ENCODE measurements at regions not wholly inside any gene's neighbourhood (a gene's known extent, or its start where the extent isn't known, plus 50 kb on each side); places are given as distances from the start of the nearest gene placed in this dataset.
"Not testable (repeated sequence)": the region's sequence is repeated elsewhere in the genome, so short reads cannot be mapped to it uniquely, and the experiment has no call there.

DNA sequence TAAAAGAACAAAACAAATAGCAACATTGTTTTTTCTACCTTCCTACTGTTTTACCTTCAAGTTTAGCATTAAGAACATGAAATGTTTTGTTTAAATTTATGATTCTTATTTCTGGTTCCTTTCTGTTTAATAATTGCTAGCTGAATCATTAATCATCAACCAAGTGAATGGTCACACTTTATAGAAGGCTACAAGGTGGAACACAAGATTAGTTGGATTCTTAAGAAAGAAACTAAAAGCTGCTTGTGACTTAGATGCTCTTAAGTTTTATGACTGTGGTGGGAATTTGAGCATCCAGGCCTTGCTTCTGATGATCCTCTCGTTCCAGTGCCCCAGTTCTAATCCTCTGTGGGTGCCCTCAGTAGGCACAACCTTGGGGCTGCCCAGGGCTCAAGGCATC, 947.5 kb upstream of the DEFB115 start:
- DNase-seq; ATAC-seq (replicated peaks in 1 of 2); H3K4me1 Mint-ChIP-seq (ENCODE audit: low read depth); H3K36me3 Mint-ChIP-seq (ENCODE audit: insufficient read depth in 2 of 2); H3K27me3 Mint-ChIP-seq (ENCODE audit: low read depth); H3K4me3 Mint-ChIP-seq; H3K27ac Mint-ChIP-seq; H3K9me3 Mint-ChIP-seq: not testable (repeated sequence)

DNA sequence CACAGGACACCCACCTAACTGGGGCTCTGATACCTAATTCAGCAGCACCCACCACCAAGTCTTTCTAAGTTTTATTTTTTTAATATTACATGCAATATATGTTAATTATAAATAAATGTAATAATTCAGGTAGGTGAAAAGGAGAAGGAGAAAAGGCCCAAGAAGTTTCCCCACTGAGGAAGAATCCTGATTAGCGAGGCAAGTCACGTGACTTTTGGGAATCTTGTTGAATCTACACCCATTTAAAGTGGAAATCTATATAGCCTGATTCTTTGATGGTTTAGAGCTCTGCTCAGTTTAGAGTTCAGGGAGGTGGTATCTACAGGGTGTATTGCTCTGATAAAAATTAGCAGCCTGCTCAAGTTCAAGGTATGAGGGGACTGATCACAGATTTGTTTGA, 947.1 kb upstream of the DEFB115 start:
- not testable (repeated sequence) for H3K27ac Mint-ChIP-seq; DNase-seq; H3K27me3 Mint-ChIP-seq (ENCODE audit: low read depth)

DNA sequence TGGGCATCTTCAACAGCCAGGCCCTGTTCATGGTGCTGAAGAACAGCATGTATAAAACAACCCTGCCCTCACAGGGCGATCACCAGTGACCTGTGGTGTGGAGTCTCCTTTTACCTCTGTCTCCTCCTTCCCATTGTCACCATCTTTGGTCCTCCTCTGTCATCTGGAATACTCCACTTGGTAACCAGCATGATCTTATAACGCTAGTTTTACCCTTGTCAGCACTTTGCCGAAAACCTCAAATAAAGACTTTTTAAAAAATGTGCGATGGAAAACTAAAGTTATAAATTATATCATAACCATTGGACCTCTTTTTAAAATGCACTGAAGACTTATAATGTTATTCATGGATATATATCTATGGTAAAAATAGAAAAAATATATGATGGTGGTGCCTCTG, 945.2 kb upstream of the DEFB115 start:
- not testable (repeated sequence) for ATAC-seq (replicated peaks in 1 of 2)

More for the DNA sequence above, 947.1 kb upstream of the DEFB115 start:
- H3K36me3 Mint-ChIP-seq (ENCODE audit: insufficient read depth in 2 of 2); H3K9me3 Mint-ChIP-seq; H3K4me3 Mint-ChIP-seq; H3K4me1 Mint-ChIP-seq (ENCODE audit: low read depth); ATAC-seq (replicated peaks in 1 of 2): not testable (repeated sequence)

DNA sequence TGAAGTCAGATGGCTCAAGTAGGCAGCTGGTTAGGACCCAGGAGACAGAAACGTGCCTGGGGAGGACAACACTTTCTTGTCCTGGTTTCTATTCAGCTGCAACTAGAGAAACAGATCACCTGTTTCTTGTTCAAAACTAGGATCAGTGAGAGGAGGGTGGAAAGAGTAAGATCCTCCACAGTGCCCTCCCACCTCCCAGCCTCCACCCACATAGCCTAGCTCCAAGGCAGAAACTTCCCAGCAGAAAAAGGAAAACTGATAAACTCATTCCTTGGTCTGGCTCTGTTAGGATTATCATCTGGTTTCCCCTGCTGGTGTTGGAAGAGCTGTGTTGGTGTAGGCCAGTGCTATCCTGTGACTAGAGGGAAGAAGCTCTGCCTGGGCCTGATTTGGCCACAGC, 943.8 kb upstream of the DEFB115 start:
- H3K36me3 Mint-ChIP-seq (ENCODE audit: insufficient read depth in 2 of 2); H3K27ac Mint-ChIP-seq: not testable (repeated sequence)

More for the DNA sequence above, 945.2 kb upstream of the DEFB115 start:
- not testable (repeated sequence) for H3K4me1 Mint-ChIP-seq (ENCODE audit: low read depth); H3K27me3 Mint-ChIP-seq (ENCODE audit: low read depth); H3K9me3 Mint-ChIP-seq; DNase-seq; H3K36me3 Mint-ChIP-seq (ENCODE audit: insufficient read depth in 2 of 2); H3K27ac Mint-ChIP-seq; H3K4me3 Mint-ChIP-seq

DNA sequence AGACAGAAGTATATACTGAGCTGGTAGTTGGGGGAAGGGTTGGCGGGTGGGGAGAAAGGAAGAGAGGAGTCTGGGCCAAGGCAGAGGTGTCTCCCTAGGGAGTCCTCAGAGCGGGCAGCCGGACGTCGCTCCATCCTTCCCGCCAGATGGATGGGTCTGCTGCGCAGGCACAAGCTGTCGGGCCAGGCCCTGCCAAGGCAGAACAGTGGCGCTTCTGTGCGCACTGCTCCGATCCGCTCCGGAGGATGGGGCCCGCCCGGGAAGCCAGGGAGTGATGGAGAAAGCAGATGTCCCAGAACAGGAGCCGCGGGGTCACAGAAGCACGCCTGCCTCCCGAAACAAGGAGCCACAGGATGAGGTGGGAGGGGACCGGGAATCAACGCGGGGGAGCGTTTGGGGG, 941.4 kb upstream of the DEFB115 start:
- peak overlapping the region; percentile 12 to 48 for H3K4me3 Mint-ChIP-seq
- not testable (repeated sequence) for H3K9me3 Mint-ChIP-seq; H3K4me1 Mint-ChIP-seq (ENCODE audit: low read depth); H3K36me3 Mint-ChIP-seq (ENCODE audit: insufficient read depth in 2 of 2); ATAC-seq (replicated peaks in 1 of 2); H3K27ac Mint-ChIP-seq; DNase-seq; H3K27me3 Mint-ChIP-seq (ENCODE audit: low read depth)

More for the DNA sequence above, 943.8 kb upstream of the DEFB115 start:
- not testable (repeated sequence) for H3K4me1 Mint-ChIP-seq (ENCODE audit: low read depth); H3K4me3 Mint-ChIP-seq; DNase-seq; H3K9me3 Mint-ChIP-seq; ATAC-seq (replicated peaks in 1 of 2); H3K27me3 Mint-ChIP-seq (ENCODE audit: low read depth)

DNA sequence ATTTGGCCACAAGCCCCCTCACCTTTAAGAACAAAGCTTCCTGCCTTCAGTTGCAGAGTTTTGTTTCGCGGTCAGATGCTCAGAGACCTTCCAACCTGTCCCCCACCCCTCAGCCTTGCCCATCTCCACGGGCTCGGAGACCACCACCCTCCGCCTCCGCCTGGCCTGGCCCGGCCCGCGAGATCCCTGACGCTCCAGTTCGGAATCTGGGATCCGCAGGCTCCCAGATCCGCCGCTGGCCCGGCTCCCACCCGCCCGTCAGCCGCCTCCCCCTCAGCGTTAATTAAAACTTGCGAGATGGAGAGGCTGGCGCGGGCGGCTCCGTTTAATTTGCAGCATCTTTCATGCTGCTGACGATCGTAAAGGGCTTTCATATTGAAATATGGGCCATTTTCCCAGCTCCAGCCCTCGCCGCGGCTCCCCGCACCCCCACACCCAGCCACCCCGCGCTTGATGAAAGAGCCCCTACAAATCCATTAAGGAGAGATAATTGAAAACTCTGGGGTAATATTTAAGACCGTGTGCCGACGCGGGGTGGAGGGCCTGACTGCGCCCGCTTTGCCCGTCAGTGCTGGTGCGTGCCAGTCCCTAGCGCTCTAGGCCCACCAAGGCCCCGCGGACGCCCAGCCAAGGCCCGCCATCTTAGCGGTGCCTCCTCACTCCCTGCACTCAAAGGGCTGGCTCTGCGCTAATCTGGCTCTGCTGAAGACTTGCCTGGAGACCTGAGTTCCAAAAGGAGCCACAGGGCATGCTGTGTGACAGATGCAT, 940.7 kb upstream of the DEFB115 start:
- H3K27ac Mint-ChIP-seq; H3K4me1 Mint-ChIP-seq (ENCODE audit: low read depth); H3K27me3 Mint-ChIP-seq (ENCODE audit: low read depth); DNase-seq; H3K9me3 Mint-ChIP-seq; H3K36me3 Mint-ChIP-seq (ENCODE audit: insufficient read depth in 2 of 2); ATAC-seq (replicated peaks in 1 of 2): not testable (repeated sequence)
- H3K4me3 Mint-ChIP-seq: peak overlapping the region in 1 of 2 donors; percentile 48

DNA sequence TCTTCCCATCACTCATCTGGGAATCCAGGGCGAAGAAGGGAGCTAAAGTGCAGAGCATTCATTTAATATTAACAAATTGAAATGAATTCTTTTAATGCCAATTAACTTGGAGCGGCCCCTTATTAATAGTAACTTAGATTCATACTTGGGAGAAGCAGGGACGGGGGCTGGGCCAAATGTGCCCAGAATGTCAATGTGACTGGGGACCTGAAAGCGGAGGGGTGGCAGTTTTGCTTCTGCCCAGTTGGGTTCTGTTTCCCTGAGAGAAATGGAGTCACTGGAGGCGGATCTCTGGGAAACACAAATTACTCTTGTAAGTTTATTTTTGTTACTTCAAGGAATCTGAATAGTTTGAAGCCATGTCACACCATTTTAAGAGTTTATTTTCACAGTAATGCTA, 923.7 kb upstream of the DEFB115 start:
- ATAC-seq (replicated peaks in 1 of 2); H3K36me3 Mint-ChIP-seq (ENCODE audit: insufficient read depth in 2 of 2); H3K4me3 Mint-ChIP-seq; H3K27me3 Mint-ChIP-seq (ENCODE audit: low read depth); H3K9me3 Mint-ChIP-seq; H3K4me1 Mint-ChIP-seq (ENCODE audit: low read depth); DNase-seq; H3K27ac Mint-ChIP-seq: not testable (repeated sequence)

DNA sequence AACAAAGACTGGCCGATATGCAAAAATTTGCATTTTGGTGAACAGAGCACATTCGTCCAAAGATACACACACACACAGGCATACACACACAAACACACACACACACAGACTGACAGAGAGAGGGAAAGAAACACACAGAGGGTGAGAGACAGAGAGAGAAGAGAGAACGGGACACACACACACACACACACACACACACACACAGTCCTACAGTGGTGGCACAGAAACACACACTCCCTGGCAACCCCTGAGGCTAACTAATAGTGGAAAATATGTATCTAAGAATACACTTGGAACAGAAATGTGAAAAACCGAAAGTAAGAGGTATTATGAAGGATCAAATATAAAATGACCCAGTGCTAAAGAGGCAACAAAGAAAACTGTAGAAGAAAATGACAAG, 919.9 kb upstream of the DEFB115 start:
- H3K36me3 Mint-ChIP-seq (ENCODE audit: insufficient read depth in 2 of 2); H3K27ac Mint-ChIP-seq; H3K4me1 Mint-ChIP-seq (ENCODE audit: low read depth); H3K9me3 Mint-ChIP-seq; H3K27me3 Mint-ChIP-seq (ENCODE audit: low read depth); H3K4me3 Mint-ChIP-seq; DNase-seq; ATAC-seq (replicated peaks in 1 of 2): not testable (repeated sequence)

DNA sequence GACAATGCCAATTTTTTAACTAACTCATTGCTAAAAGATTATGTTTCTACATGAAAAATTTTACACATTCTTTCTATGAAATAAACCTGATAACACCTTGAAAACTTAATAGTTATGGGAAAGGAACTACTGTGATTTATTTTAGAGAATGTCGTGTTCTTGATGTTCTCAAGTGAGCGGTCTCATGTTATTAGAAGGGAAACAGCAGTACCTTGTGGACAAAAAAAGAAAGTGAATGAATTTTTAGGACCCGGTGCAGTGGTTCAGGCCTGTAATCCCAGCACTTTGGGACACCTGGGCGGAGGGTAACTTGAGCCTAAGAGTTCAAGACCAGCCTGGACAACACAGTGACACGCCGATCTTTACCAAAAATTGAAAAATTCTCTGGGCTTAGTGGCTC, 908.5 kb upstream of the DEFB115 start:
- ATAC-seq (replicated peaks in 1 of 2); H3K9me3 Mint-ChIP-seq; H3K4me1 Mint-ChIP-seq (ENCODE audit: low read depth); H3K4me3 Mint-ChIP-seq; DNase-seq; H3K36me3 Mint-ChIP-seq (ENCODE audit: insufficient read depth in 2 of 2); H3K27me3 Mint-ChIP-seq (ENCODE audit: low read depth); H3K27ac Mint-ChIP-seq: not testable (repeated sequence)

DNA sequence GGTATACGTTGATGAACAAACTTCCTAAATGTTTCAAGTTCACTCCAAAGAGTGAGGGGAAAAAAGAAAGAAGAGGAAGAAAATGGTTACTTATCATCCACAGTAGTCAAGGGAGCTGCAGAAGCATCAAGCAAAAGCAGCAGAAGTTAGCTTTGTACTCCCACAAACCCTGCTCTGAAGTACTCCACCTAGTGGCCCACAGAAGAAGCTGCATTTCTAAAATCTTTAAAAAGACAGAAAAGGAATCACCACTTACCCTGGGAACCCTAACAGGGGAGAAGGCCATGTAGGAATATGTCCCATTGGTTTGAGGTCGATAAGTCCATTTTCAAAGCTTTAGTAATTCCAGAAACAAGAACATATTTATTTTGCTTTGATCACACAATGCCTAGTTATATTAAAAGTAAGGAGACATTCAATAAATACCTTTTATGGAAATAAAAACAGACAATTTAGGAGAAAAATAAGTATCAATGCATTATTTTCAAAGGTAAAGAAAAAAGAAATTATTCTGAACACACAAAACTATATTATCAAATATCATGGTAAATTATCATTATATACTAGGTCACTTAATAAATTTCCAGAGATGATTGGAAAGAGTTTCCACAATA, 900.5 kb upstream of the DEFB115 start:
- H3K9me3 Mint-ChIP-seq; H3K4me1 Mint-ChIP-seq (ENCODE audit: low read depth); ATAC-seq (replicated peaks in 1 of 2); H3K27me3 Mint-ChIP-seq (ENCODE audit: low read depth); DNase-seq; H3K4me3 Mint-ChIP-seq; H3K36me3 Mint-ChIP-seq (ENCODE audit: insufficient read depth in 2 of 2); H3K27ac Mint-ChIP-seq: not testable (repeated sequence)

DNA sequence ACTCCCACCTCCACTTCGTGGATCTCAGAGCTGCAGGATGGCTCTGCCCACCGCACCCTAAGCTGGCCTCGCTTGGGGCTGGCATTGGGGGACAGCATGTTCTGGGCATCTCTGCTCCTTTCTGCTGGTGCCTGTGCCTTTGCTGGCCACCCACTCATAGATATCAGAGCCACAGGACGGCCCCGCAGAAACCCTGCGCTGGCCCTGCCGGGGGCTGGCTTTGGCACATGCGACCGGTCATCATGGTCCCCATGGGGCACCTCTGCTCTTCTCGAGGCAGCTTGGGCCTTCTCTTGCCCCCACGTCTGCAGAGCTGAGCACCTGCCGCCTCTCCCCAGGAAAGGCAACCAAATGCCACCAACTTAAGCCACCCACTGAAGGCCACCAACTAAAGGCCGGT, 895.7 kb upstream of the DEFB115 start:
- not testable (repeated sequence) for H3K9me3 Mint-ChIP-seq

DNA sequence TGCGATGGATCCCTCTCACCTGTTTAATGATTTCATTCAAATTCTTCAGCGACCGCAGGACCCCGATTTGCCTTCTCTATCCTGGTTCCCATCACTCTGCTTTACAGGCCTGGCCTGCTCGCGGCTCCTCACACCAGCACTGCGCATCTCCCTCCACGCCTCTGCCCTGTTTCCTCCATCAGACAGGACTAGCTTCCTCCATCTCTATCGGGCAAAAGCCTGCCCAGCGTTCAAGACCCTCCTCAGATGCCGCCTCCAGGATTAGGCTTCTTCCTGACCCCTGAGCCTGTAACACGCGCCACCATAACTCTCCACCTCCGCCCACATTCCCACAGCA, 881.1 kb upstream of the DEFB115 start:
- H3K4me3 Mint-ChIP-seq: peak overlapping the region; percentile 94 to 95
- peak overlapping the region; percentile 91 for H3K27ac Mint-ChIP-seq
- ATAC-seq (replicated peaks in 1 of 2); H3K27me3 Mint-ChIP-seq (ENCODE audit: low read depth); DNase-seq; H3K9me3 Mint-ChIP-seq: not testable (repeated sequence)
- H3K36me3 Mint-ChIP-seq (ENCODE audit: insufficient read depth in 2 of 2): peaks cover 9 to 13% of the 10 kb centered on the region in 2 donors
- peaks cover 38% of the 10 kb centered on the region for H3K4me1 Mint-ChIP-seq (ENCODE audit: low read depth)

More for the DNA sequence above, 895.7 kb upstream of the DEFB115 start:
- DNase-seq; ATAC-seq (replicated peaks in 1 of 2); H3K4me1 Mint-ChIP-seq (ENCODE audit: low read depth); H3K27me3 Mint-ChIP-seq (ENCODE audit: low read depth); H3K27ac Mint-ChIP-seq; H3K36me3 Mint-ChIP-seq (ENCODE audit: insufficient read depth in 2 of 2); H3K4me3 Mint-ChIP-seq: not testable (repeated sequence)

DNA sequence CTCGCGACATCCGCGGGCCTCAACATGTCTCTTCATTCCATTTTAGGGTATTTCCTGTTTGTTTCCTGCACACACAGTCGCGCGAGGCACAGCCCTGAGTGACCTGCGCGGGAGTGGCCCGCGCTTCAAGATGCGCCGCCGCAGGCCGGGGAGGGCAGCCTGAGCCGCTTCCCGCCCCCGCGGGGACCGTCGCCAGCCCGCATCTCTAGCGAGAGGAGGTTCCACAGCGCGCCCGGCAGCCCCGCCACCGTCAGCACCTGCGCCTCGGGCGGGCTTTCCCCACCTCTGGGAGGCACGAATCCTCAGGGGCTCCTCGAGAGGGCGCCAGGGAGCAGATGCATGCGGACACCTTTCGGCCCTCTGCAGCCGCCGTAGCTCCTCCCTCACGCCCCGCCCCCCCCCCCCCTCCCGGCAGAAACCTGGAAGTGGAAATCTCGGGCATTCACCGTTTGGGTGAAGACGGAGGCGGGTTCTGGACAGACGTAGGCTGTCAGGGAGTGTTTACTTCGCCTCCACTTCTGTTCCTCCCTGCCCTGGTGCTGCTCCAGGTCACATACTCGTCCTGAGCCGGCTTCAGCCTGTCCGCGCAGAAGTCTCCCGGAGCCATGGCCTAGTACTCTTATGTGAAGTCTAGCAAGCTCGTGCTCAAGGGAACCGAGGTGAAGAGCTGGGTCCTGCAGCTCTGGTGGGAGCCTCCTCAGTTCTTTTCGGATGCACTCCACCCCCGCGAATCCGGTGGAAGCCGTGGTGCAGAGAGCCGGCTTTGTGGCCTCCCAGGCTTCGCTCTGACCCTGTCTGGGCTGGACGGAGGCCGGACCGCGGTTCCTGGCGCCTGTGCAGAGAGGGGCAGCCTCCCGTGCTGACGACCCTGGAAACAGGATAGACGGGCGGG, 880.5 kb upstream of the DEFB115 start:
- peaks cover 1 to 6% of the 10 kb centered on the region in 2 donors for H3K9me3 Mint-ChIP-seq
- DNase-seq (peak; percentile 90), ATAC-seq (replicated peaks in 1 of 2) (peak; percentile 94 to 97)
- peaks cover 9 to 13% of the 10 kb centered on the region in 2 donors for H3K36me3 Mint-ChIP-seq (ENCODE audit: insufficient read depth in 2 of 2)
- H3K27ac Mint-ChIP-seq: peak overlapping the region; percentile 96
- peaks cover 42% of the 10 kb centered on the region for H3K4me1 Mint-ChIP-seq (ENCODE audit: low read depth)
- H3K27me3 Mint-ChIP-seq (ENCODE audit: low read depth): no peaks in the 10 kb centered on the region
- H3K4me3 Mint-ChIP-seq: peak overlapping the region; percentile 94 to 95

Measured in activated T-cell treated with anti-CD3 and anti-CD28 coated beads, Interleukin-2, amount 50 U/mL, for 72 hours (primary cell).